GM18867 (cell line): ENCODE measurements at regions not wholly inside any gene's neighbourhood (a gene's known extent, or its start where the extent isn't known, plus 50 kb on each side); places are given as distances from the start of the nearest gene placed in this dataset.

ENCODE experiments used
- ATAC-seq: cut with Tn5 transposase; IDR thresholded peaks from one replicate; pipeline ENCODE4 v1.9.1; 2021; ENCODE audit warnings: mild to moderate bottlenecking, moderate library complexity; ENCODE audit not compliant: unreplicated experiment

GRCh38 chr2:164182116-164182627, 439.1 kb downstream of the GRB14 start:
- ATAC-seq: no peak

GRCh38 chr2:164178835-164179465, 442.3 kb downstream of the GRB14 start:
- peak; percentile 81 for ATAC-seq

DNA sequence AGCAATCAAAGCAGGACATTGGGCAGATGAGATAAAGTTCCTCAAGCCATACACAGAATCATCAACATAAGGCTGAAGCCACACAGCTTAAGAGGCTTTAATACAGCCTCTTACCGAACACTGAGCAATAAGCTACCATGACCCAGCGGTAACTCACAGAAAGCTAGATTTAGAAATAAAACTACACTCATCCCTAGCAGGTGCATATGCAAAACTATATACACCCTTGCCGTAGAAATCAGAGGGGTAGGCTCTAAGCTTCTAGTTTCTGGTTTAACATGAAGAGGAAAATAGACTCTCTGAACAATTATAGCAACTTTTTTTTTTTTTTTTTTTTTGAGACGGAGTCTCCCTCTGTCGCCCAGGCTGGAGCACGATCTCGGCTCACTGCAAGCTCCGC, 428.8 kb upstream of the FIGN start:
- ATAC-seq: peak; percentile 70

DNA sequence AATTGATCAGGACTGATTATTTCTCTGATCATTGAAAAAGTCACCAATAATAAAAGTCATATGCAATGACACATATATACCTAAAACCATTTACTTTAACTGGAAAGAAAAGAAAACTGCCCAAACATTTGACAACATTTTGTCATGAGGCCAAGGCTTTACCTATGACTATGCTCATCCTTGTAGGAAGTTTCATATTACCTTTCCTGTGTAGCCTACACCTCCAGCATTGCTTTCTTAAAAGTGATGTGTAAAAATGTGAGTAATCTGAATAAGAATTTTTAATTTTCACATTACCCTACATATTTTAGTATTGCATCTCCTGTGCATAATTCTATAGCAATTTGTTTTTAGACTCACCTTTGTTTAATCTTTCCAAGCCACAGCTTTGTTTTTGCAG, 419.8 kb upstream of the FIGN start:
- ATAC-seq: no peak

DNA sequence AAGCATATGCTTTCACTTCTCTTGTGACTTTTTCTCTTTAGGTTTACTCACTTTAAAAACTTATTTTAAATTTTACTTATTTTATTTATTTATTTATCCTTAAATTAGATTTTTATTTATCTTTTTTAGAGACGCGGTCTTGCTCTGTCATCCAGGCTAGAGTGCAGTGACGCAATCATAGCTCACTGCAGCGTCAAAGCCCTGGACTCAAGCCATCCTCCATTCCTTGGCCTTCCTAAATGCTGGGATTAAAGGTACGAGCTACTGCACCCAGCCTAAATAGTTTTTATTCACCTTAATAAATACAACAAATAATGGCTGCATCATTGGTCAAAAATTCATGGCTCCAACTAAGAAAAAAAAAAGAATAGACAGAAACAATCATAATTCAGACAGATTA, 415.7 kb upstream of the FIGN start:
- ATAC-seq: no peak

GRCh38 chr2:164150604-164151003, 414.8 kb upstream of the FIGN start:
- ATAC-seq: no peak

- no peak for ATAC-seq
These were observed 410.6 kb upstream of the FIGN start for GRCh38 chr2:164146441-164146840.

DNA sequence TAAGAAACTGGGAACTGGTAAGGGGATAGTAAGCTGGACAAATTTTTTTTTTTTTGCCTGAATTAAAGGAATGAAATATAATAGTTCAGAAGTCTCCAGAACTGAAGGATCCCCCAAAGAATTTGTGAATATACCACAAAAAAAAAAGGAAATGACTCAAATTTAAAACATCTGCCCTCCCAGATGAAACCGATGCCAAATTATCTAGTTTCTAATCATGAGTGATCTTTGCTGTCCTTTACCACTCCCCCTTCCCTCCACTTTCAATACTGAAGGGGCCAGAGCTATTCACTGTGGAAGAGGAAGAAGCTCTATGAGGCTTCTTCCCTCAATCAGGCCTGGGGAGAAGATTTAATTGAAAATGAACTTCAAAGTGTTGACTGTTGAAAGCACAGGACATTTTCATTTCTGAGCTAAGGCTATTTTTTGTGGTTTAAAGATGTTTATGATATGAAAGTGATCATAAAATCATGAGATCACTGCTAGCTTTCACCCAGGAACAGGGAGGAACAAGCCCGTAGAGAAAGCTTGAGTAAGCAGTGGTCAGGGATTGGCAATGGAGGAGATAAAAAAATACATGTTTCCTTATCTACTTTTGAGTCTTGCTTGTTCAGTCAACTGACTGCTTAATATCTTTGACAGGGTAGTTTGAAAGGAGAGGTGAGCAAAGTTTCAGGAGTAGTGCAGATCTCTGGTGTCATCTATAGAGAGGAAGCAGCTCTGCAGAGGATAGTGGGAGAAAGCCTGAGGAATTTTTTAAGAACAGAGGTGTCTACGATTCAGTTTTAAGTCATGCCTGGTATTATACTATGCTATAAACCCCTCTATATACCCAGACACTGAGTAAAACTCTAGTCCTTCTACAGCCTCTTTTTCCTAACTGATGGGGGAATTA, 409.5 kb upstream of the FIGN start:
- no peak for ATAC-seq

- ATAC-seq: no peak
These were observed 407.5 kb upstream of the FIGN start for GRCh38 chr2:164143183-164143930.

DNA sequence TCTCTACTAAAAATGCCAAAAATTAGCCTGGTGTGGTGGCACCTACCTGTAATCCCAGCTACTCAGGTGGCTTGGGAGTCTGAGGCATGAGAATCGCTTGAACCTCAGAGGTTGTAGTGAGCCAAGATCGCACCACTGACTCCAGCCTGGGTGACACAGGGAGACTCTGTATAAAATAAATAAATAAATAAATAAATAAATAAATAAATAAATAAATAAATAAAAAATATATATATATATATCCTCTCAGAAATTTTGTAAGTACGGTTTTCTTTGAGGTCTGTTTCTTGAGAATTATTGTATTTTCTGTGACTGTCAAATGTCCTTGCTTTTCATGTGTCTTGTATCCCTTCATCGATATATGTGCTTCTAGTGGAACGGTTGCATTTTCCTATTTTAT, 406.9 kb upstream of the FIGN start:
- ATAC-seq: no peak

DNA sequence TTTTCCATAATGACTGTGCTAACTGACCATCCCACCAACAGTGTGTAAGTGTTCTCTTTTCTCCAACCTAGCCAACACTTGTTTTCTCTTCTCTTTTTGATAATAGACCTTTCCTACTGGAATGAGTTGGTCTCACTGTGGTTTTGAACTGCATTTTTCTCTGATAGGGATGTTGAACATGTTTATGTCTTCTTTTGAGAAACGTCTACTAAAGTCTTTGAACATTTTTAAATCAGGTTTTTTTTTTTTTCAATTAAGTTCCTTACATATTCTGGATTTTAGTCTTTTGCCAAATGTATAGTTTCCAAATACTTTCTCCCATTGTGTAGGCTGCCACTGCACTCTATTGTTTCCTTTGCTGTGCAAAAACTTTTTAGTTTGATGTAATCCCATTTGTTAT, 405.5 kb upstream of the FIGN start:
- ATAC-seq: no peak

DNA sequence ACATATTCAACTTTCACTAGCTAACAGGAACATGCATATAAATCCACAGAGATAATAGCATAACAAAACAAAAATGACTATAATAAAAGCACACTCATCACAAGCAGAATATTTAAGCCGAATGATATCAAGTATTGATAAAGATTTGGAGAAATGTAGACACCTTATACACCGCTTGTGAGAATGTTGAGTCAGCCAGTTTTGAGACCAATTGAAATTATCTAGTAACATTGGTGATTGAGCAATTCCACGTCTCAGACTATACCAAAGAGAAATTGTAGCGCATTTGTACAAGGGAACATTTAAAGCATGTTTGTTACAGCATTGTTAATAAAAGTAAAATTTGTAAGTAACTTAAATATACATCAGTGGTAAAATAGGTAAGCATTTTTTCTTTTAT, 402.9 kb upstream of the FIGN start:
- no peak for ATAC-seq

GRCh38 chr2:164134336-164134735, 398.5 kb upstream of the FIGN start:
- ATAC-seq: no peak

DNA sequence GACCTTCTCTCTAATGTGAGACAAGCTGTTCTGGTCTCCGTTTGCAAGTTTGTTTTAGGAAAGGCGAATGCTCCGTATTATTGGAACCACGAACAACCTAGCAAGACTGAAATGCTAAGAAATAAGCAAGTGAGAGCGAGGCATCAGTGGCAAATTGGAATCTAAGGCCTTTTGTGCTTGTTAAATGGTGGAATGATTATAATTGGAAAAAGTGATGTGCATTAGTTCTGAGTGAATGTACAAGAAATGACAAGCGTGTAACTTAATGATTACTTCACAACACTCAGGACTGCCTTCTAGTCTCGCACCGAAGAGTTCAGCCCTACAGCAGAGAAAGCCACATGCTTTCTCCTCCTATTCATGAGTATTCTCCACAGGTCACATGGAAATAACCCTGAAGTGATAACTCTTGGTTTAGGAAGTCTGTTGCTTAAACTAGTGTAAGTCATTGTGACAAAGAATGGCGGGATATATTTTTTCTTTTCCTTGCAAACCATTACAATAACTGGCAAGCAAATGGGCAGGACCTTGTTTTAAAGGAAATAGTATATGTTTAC, 392.2 kb upstream of the FIGN start:
- no peak for ATAC-seq

DNA sequence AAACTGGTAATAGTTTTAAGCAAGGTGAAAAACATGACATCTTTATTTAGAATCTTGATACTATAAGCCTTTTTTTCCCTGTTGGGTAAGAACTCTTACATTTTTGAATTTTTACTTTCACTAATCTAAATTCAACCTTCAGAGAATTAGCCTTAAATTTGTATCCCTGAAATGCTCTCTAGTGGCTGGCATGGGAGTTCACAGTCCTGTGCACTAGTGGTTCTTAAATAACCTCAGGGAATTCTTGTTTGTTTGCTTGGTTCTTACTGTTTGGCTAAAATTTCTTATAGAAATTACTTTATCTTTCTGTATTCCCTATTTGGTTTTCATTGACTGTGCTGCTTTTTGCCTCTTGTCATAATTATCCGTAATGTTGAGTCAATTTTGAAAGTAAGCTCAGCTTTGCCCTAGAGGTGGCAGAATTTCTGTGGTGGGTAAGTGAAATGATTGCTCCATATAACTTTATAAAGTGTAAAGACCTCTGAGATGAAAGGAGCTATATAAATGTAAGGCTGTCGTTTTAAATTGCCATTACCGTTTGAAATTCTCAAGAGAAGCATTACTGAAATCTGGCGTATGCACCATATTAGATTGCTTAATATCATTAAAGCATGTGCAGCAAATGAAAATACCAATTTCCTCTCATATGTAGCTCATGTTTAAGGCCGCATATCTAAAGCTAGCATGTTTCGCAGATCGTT, 391.3 kb upstream of the FIGN start:
- ATAC-seq: no peak

DNA sequence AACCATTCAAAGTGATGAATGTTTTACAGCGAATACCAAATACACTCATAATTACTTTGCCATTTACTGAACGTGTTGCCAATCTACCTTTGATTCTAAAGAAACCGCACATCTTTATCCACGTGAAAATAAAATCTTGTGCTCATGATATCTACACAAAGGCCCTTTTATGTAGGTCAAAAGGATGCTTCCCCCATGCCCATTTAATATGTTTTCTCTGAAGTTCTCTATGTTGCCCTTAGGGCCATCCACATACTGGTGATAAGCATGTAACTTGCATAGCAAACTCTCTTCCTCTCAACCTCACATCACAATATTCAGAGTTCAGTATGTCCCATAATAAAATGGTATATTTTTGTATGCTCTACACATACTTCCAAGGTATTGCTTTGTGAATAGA, 380.0 kb upstream of the FIGN start:
- no peak for ATAC-seq

DNA sequence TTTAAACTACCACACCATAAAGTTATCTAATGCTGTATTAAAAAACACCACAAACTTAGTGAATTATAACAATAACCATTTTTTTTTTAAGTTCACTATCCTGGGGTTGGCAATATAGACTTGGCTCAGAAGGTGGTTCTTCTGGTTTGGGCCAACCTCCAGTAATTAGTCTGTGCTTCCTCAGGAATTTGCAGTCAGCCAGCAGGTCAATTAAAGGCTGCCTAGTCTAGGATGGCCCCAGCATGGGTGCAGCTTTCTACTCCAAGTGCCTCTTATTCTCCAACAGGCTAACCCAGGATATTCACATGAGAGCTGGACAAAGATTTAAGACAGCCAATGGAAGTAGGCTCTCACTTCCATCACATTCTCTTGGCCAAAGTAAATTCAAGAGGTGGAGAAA, 379.1 kb upstream of the FIGN start:
- ATAC-seq: no peak

DNA sequence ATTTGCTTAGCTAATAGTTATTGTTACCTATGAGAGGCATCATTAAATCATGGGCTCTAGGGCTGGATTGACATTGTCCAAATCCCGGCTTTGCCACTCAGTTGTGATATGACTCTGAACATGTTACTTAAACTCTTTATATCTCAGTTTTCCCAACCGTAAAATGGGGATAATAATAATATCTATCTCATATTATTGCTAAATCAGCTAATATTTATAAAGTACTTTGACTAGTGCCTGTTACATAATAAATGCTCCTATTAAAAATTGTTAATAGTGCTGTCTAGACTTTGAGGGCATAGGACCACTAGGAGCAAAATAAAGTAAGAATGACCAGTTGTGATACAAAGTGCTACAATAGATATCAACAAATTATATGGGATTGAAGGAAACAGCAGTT, 376.3 kb upstream of the FIGN start:
- no peak for ATAC-seq

DNA sequence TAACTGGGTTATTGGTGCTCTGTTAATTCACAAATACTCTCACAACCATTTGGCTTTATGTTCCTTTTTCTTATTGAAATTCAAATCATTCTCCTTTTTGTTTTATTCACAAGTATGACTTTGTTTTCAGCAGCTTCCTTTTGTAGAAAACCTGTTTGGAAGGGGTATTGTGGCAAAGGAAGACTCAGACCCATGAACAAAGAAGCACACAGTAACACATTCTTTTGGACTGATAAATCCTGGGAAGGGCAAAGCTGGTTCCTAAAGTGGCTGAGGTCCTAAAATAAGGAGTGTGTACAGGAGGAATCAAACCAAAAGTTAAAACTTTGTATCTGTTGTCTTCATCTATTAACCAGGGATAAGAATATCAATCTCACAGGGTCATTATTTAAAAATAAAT, 374.7 kb upstream of the FIGN start:
- ATAC-seq: no peak

DNA sequence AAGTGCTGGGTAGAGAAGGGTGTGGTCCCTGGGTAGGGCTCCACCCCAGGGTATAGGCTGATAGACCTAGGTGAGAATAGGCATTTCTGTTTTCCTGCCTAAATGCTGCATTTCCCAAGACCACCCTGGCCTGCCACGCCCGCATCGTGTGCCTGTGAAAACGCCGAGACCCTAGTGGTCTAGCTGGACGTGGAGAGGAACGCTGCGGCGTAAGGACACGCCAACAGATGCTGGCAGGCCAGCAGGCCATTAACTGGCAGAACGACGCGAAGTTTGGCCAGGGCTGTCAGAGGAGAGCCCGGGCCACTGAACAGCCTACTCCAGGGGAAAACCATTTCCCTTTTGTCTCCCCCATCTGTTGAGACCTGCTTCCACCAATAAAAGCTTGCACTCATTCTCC, 373.2 kb upstream of the FIGN start:
- ATAC-seq: no peak

DNA sequence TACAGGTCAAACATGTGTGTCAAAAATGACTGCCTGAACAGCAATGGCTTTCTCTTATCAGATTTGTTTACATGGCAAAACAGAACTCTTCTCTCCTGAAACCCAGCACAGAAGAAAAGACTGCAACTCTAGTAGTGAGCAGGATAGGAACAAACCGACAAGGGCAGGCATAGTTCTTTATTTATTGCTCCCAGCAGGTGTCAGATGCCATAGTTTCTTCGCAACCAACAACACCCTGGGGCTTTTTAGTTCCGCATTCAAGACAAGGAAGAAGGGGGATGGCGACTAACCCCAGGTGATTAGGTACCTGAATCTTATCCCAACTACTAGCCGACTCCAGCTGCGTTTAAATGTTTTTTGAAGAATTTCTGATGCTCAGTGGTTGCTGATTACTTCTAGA, 367.5 kb upstream of the FIGN start:
- no peak for ATAC-seq
